Calu3 (cell line): ENCODE measurements at regions not wholly inside any gene's neighbourhood (a gene's known extent, or its start where the extent isn't known, plus 50 kb on each side); places are given as distances from the start of the nearest gene placed in this dataset.
"Not testable (repeated sequence)": the region's sequence is repeated elsewhere in the genome, so short reads cannot be mapped to it uniquely, and the experiment has no call there.

ENCODE experiments used
- BruUV-seq: library from RNA; stranded (reverse); fragments of 400-500 nt; replicated peaks from 2 replicates; lab custom pipeline; 2021; lab: Mats Ljungman, UMichigan
- CTCF ChIA-PET: fragments of 300-600 bp; sonication (Branson Sonifier 250); formaldehyde crosslinking; loops from one replicate; lab custom pipeline; 2022; ENCODE audit warnings: antibody characterized with exemption; lab: Charles Lee
- DNase-seq: peaks from one replicate; pipeline ENCODE4 v3.0.0; 2022
- H3K27ac Mint-ChIP-seq: one replicate; pipeline ENCODE4 v1.8.0; 2022; ENCODE audit warnings: mixed read lengths; ENCODE audit not compliant: unreplicated experiment
- H3K27me3 Mint-ChIP-seq: one replicate; pipeline ENCODE4 v1.8.0; 2022; ENCODE audit warnings: mixed read lengths; ENCODE audit not compliant: unreplicated experiment
- H3K36me3 Mint-ChIP-seq: one replicate; pipeline ENCODE4 v1.8.0; 2022; ENCODE audit warnings: mild to moderate bottlenecking, moderate library complexity, mixed read lengths; ENCODE audit not compliant: insufficient read depth, unreplicated experiment
- H3K4me1 Mint-ChIP-seq: one replicate; pipeline ENCODE4 v1.8.0; 2022; ENCODE audit warnings: mild to moderate bottlenecking, low read depth, mixed read lengths; ENCODE audit not compliant: unreplicated experiment
- H3K4me3 Mint-ChIP-seq: one replicate; pipeline ENCODE4 v1.8.0; 2022; ENCODE audit warnings: mild to moderate bottlenecking, low read depth, moderate library complexity, mixed read lengths; ENCODE audit not compliant: unreplicated experiment
- H3K9me3 Mint-ChIP-seq: one replicate; pipeline ENCODE4 v1.8.0; 2022; ENCODE audit warnings: low read depth, mixed read lengths; ENCODE audit not compliant: unreplicated experiment
- intact Hi-C: fragments of 100-400 bp; cut with micrococcal nuclease; formaldehyde crosslinking; loops from one replicate; pipeline ENCODE4 v1.10.0; 2022; ENCODE audit not compliant: unreplicated experiment
- TF ChIP-seq, protein P1 (sequence below): fragments of 200-600 bp; IDR thresholded peaks from one replicate; pipeline ENCODE4 v1.8.0; 2022; ENCODE audit warnings: antibody characterized with exemption; ENCODE audit not compliant: unreplicated experiment

DNA sequence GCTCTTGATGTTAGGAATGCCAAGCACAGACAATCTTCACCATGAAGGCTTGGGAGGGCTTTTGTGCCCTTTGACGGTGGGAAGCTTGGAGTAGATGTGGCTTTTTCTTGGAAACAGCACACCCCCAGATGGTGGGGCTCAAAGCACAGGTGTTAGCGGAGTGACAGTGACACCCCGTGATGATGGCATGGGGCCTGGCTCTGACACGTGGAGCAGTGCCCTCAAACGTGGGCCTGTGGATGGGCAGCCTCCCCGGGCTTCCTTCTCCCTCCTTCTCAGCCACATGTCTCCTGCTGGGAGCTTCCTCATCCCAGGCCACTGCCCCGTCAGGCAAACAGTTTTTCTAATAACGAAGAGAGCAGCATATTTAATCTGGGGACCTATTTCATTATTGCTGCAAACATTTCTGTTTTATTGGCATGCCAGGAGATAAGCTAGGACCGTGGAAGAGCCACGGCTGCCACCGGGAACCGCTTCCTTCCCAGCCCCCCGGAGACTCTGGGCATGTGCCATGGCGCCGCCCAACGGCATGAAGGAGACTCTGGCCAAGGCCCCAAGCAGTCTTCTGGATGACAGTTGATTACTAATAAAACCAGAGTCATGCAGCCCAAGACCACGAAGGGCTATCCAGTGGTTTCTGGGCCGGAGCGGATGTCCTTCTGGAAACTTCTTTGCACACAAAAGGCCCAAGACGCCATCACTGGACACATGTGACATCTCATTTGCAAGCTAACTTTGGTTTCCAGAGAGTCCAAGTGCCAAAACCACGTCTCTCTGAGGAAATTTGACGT lies 280.3 kb upstream of the FOXF1 start:
- intact Hi-C loops = no loop called here
- no peaks in the 10 kb centered on the region for H3K36me3 Mint-ChIP-seq
- no peak overlapping the region for H3K27ac Mint-ChIP-seq
- no peaks in the 10 kb centered on the region for H3K9me3 Mint-ChIP-seq
- H3K4me3 Mint-ChIP-seq = no peak overlapping the region
- DNase-seq = no peak
- TF ChIP-seq, protein P1, sequence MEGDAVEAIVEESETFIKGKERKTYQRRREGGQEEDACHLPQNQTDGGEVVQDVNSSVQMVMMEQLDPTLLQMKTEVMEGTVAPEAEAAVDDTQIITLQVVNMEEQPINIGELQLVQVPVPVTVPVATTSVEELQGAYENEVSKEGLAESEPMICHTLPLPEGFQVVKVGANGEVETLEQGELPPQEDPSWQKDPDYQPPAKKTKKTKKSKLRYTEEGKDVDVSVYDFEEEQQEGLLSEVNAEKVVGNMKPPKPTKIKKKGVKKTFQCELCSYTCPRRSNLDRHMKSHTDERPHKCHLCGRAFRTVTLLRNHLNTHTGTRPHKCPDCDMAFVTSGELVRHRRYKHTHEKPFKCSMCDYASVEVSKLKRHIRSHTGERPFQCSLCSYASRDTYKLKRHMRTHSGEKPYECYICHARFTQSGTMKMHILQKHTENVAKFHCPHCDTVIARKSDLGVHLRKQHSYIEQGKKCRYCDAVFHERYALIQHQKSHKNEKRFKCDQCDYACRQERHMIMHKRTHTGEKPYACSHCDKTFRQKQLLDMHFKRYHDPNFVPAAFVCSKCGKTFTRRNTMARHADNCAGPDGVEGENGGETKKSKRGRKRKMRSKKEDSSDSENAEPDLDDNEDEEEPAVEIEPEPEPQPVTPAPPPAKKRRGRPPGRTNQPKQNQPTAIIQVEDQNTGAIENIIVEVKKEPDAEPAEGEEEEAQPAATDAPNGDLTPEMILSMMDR = no peak
- CTCF ChIA-PET = no interaction called here
- H3K4me1 Mint-ChIP-seq = no peaks in the 10 kb centered on the region
- no TSS peak for BruUV-seq
- peaks cover 65% of the 10 kb centered on the region for H3K27me3 Mint-ChIP-seq

DNA sequence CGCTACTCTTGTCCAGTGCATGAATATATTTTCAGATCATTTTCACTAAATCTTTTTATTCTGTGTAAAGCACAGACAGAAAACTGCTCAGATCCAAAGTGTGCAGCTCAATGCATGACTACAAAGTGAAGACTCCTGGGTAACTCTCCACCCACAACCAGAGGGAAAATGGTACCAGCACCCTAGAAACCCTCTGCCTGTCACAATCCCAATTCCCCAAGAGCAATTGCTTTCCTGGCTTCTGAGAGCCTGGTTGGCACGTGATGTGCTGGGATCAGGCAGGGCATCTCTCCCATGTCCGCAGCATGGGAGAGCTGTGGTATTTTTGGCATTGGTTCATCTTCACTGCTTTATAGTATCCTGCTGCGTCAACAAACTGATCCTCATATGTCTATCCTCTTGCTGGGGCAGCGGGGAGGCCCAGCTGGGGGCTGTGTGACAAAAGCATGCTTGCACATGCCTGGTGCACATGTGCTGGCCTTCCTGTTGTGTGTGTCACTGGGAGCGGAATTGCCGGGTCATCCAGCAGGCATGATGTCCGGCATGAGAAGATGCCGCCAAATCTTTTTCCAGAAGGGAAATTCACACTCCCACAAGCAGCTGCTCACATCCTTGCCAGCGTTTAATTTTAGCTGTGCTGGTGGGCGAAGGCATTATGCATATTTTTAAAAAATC lies 278.9 kb upstream of the FOXF1 start:
- H3K36me3 Mint-ChIP-seq = no peaks in the 10 kb centered on the region
- no peaks in the 10 kb centered on the region for H3K4me1 Mint-ChIP-seq
- no peaks in the 10 kb centered on the region for H3K9me3 Mint-ChIP-seq
- H3K4me3 Mint-ChIP-seq = no peak overlapping the region
- TF ChIP-seq, protein P1 = no peak
- CTCF ChIA-PET = no interaction called here
- no TSS peak for BruUV-seq
- intact Hi-C loops = no loop called here
- H3K27me3 Mint-ChIP-seq = peaks cover 65% of the 10 kb centered on the region
- DNase-seq = no peak
- no peak overlapping the region for H3K27ac Mint-ChIP-seq

DNA sequence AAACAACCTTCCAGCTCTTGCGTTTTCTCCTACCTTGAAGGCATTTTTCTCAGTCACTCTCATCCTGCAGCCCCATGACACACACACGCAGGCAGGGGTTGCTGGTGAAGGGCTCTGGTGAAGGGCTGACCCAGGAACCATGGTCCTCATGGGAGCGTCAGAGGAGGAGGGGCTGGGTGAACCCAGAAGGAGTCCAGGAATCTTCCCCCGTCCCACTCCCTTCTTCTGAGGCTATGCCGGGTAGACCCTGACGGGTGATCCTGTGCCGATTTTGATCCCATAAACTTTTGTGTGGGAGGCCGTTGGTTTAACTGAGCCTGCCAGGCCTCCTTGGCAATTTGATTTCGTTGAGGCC lies 278.4 kb upstream of the FOXF1 start:
- no peak for DNase-seq
- no peaks in the 10 kb centered on the region for H3K9me3 Mint-ChIP-seq
- H3K4me3 Mint-ChIP-seq = no peak overlapping the region
- TF ChIP-seq, protein P1 = no peak
- BruUV-seq = no TSS peak
- peaks cover 65% of the 10 kb centered on the region for H3K27me3 Mint-ChIP-seq
- CTCF ChIA-PET = no interaction called here
- no peak overlapping the region for H3K27ac Mint-ChIP-seq
- H3K36me3 Mint-ChIP-seq = no peaks in the 10 kb centered on the region
- H3K4me1 Mint-ChIP-seq = no peaks in the 10 kb centered on the region
- intact Hi-C loops = no loop called here

DNA sequence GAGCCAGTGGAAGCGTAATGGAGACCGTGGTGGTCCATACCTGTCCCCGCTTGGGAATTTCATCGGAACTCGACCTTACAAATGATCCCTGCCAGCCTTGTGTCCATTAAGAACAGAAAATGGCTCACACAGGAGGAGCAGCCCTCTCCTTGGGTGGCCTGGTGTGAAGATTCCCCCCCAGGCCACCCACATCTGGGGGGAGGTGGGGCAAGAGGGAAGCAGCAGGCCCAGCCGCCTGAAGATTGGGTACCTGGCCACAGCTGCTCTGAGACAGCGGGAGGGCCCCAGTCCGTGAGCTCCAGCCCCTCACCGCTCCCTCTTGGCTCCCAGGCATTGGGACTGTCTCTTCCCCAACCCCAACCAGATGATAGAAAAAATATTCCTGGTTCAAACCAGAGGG lies 277.8 kb upstream of the FOXF1 start:
- TF ChIP-seq, protein P1 = no peak
- Mint-ChIP-seq H3K27me3 (peaks cover 60% of the 10 kb centered on the region), H3K9me3 (no peaks in the 10 kb centered on the region), H3K4me1 (no peaks in the 10 kb centered on the region), H3K4me3 (no peak overlapping the region), H3K27ac (no peak overlapping the region), H3K36me3 (no peaks in the 10 kb centered on the region)
- CTCF ChIA-PET = no interaction called here
- BruUV-seq = no TSS peak
- intact Hi-C loops = no loop called here
- DNase-seq = no peak

DNA sequence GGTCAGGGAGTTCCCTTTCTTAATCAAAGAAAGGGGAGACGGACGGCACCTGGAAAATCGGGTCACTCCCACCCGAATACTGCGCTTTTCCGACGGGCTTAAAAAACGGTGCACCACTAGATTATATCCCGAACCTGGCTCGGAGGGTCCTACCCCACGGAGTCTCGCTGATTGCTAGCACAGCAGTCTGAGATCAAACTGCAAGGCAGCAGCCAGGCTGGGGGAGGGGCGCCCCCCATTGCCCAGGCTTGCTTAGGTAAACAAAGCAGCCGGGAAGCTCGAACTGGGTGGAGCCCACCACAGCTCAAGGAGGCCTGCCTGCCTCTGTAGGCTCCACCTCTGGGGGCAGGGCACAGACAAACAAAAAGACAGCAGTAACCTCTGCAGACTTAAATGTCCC lies 276.8 kb upstream of the FOXF1 start:
- H3K4me1 Mint-ChIP-seq, intact Hi-C loops, CTCF ChIA-PET, H3K36me3 Mint-ChIP-seq, H3K9me3 Mint-ChIP-seq, DNase-seq, BruUV-seq, H3K27ac Mint-ChIP-seq, H3K4me3 Mint-ChIP-seq: not testable (repeated sequence)
- peaks cover 51% of the 10 kb centered on the region for H3K27me3 Mint-ChIP-seq
